RWPE2 (cell line): ENCODE measurements at regions not wholly inside any gene's neighbourhood (a gene's known extent, or its start where the extent isn't known, plus 50 kb on each side); places are given as distances from the start of the nearest gene placed in this dataset.

Experiments used
- ATAC-seq: fragments of 200-7000 bp; cut with Tn5 transposase; 3 replicates; pipeline ENCODE4 v1.9.1; 2021; ENCODE audit warnings: low read depth
- DNase-seq: peaks from one replicate; pipeline ENCODE4 v3.0.0-alpha.2; 2020; ENCODE audit warnings: low spot score
- H3K27ac ChIP-seq: fragments of 450-650 bp; 2 replicates; pipeline ENCODE4 v1.5.1; 2017; ENCODE audit warnings: mild to moderate bottlenecking; ENCODE audit not compliant: poor library complexity, severe bottlenecking
- H3K27me3 ChIP-seq: fragments of 250-450 bp; sonication (Bioruptor Pico); 2 replicates; pipeline ENCODE4 v1.5.1; 2021; ENCODE audit warnings: mild to moderate bottlenecking, moderate library complexity; ENCODE audit not compliant: insufficient read depth, poor library complexity, severe bottlenecking
- H3K36me3 ChIP-seq: fragments of 250-450 bp; sonication (Bioruptor Pico); 2 replicates; pipeline ENCODE4 v1.5.1; 2020; ENCODE audit warnings: low read depth, mild to moderate bottlenecking, moderate library complexity
- H3K4me1 ChIP-seq: fragments of 250-450 bp; sonication (Bioruptor Pico); 2 replicates; pipeline ENCODE4 v1.5.1; 2021; ENCODE audit warnings: mild to moderate bottlenecking, moderate library complexity; ENCODE audit not compliant: insufficient read depth, poor library complexity, severe bottlenecking
- H3K4me3 ChIP-seq: fragments of 250-450 bp; sonication (Bioruptor Pico); 2 replicates; pipeline ENCODE4 v1.5.1; 2021; ENCODE audit warnings: mild to moderate bottlenecking, moderate library complexity; ENCODE audit not compliant: severe bottlenecking
- H3K9me3 ChIP-seq: fragments of 250-450 bp; sonication (Bioruptor Pico); 2 replicates; pipeline ENCODE4 v1.5.1; 2021; ENCODE audit warnings: mild to moderate bottlenecking, moderate library complexity; ENCODE audit not compliant: severe bottlenecking
- CTCF ChIP-seq: fragments of 450-650 bp; IDR thresholded peaks from one replicate; pipeline ENCODE4 v1.5.1; 2017; ENCODE audit warnings: mild to moderate bottlenecking, moderate library complexity; ENCODE audit not compliant: poor library complexity, severe bottlenecking

- no peak for DNase-seq
- no peaks in the 10 kb centered on the region for H3K9me3 ChIP-seq
- H3K27ac ChIP-seq = peak overlapping the region; percentile 32
- no peak for TF ChIP-seq CTCF
- no peaks in the 10 kb centered on the region for H3K36me3 ChIP-seq
- H3K4me3 ChIP-seq = no peak overlapping the region
- ATAC-seq = peak; percentile 74
- H3K27me3 ChIP-seq = no peaks in the 10 kb centered on the region
- peaks cover 22% of the 10 kb centered on the region for H3K4me1 ChIP-seq
These were observed 88.2 kb downstream of the TMX1 start for GRCh38 chr14:51328064-51328771.

GRCh38 chr14:51328772-51329353 lies 88.8 kb downstream of the TMX1 start:
- H3K9me3 ChIP-seq = no peaks in the 10 kb centered on the region
- no peaks in the 10 kb centered on the region for H3K27me3 ChIP-seq
- H3K4me3 ChIP-seq = no peak overlapping the region
- no peak for DNase-seq
- H3K27ac ChIP-seq = peak overlapping the region; percentile 32
- no peaks in the 10 kb centered on the region for H3K36me3 ChIP-seq
- peaks cover 28% of the 10 kb centered on the region for H3K4me1 ChIP-seq
- no peak for TF ChIP-seq CTCF
- peak; percentile 13; the same call in 1 of the 3 replicates for ATAC-seq

DNA sequence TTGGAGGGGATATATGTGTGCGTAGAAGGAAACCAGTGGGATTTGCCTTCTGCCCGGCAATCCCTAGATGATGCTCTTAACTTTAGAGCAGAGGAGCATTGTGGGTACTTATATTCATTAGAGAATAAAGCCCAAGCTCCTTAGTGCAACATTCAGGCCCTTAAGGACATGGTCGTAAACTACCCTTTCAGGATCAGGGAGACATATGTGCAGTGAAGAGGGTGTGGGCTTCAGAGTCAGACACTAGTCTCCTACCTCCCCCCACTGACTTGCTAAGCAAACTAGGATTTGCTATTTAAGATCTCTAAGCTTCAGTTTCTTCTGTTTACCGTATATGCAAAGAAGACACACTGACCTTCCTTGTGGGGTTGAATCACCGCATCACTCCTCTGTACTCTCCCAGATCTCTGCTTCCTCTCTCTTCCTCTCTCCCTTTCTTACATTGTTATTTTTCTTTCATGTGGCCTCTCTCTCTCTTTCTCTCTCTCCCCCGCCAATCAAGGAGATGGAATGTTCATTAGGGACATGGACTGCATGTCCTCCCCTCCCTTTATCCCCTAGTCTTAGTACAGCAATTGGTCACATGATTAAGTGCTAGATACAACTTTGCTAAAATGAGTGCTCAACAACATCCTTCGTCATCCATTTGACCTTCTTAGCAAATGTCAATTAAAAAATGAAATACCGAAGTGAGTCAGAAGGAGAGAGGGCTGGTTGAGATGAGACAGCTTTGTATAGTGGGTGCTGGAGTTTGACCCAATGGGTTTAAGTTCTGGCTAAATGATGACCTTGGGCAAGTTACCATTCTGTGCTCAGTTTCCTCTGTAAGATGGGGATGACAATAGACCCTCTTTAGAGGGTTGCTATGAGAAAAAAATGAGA lies 91.7 kb downstream of the TMX1 start:
- DNase-seq (no peak), ATAC-seq (no peak)
- no peaks in the 10 kb centered on the region for H3K27me3 ChIP-seq
- no peaks in the 10 kb centered on the region for H3K36me3 ChIP-seq
- H3K4me1 ChIP-seq = peaks cover 39% of the 10 kb centered on the region
- H3K4me3 ChIP-seq = no peak overlapping the region
- H3K27ac ChIP-seq = no peak overlapping the region
- no peak for TF ChIP-seq CTCF
- H3K9me3 ChIP-seq = no peaks in the 10 kb centered on the region

GRCh38 chr14:51333299-51333698 lies 93.3 kb downstream of the TMX1 start:
- Histone ChIP-seq H3K27ac (peak overlapping the region; percentile 84), H3K9me3 (no peaks in the 10 kb centered on the region), H3K4me3 (no peak overlapping the region), H3K27me3 (no peaks in the 10 kb centered on the region), H3K36me3 (no peaks in the 10 kb centered on the region), H3K4me1 (peaks cover 37% of the 10 kb centered on the region)
- DNase-seq (no peak), ATAC-seq (no peak)
- TF ChIP-seq CTCF = no peak
